HG02970 (cell line): ENCODE measurements at regions not wholly inside any gene's neighbourhood (a gene's known extent, or its start where the extent isn't known, plus 50 kb on each side); places are given as distances from the start of the nearest gene placed in this dataset.

Experiments used
- ATAC-seq: cut with Tn5 transposase; IDR thresholded peaks from one replicate; pipeline ENCODE4 v1.9.1; 2021; ENCODE audit warnings: mild to moderate bottlenecking, moderate library complexity, moderate number of reproducible peaks; ENCODE audit not compliant: unreplicated experiment, low FRiP score

- ATAC-seq: no peak
These were observed 78.8 kb upstream of the TENT5A start for GRCh38 chr6:81831274-81831673.

- ATAC-seq: no peak
These were observed 74.3 kb upstream of the TENT5A start for GRCh38 chr6:81826784-81827183.

GRCh38 chr6:81822568-81822967 is 70.1 kb upstream of the TENT5A start:
- ATAC-seq: no peak

- ATAC-seq: no peak
These were observed 69.0 kb upstream of the TENT5A start for GRCh38 chr6:81821449-81821848.

GRCh38 chr6:81820980-81821379 is 68.5 kb upstream of the TENT5A start:
- no peak for ATAC-seq

- ATAC-seq: no peak
These were observed 67.9 kb upstream of the TENT5A start for GRCh38 chr6:81820422-81820821.

- no peak for ATAC-seq
These were observed 67.3 kb upstream of the TENT5A start for GRCh38 chr6:81819767-81820166.

- ATAC-seq: no peak
These were observed 66.5 kb upstream of the TENT5A start for GRCh38 chr6:81818901-81819361.

- no peak for ATAC-seq
These were observed 63.9 kb upstream of the TENT5A start for GRCh38 chr6:81816380-81816779.

GRCh38 chr6:81814370-81815076 is 62.0 kb upstream of the TENT5A start:
- no peak for ATAC-seq

- ATAC-seq: no peak
These were observed 60.8 kb upstream of the TENT5A start for GRCh38 chr6:81813305-81813704.

- no peak for ATAC-seq
These were observed 59.9 kb upstream of the TENT5A start for GRCh38 chr6:81812401-81812800.

GRCh38 chr6:81808851-81809570 is 56.5 kb upstream of the TENT5A start:
- ATAC-seq: no peak

GRCh38 chr6:81806793-81807565 is 54.5 kb upstream of the TENT5A start:
- ATAC-seq: no peak

- no peak for ATAC-seq
These were observed 49.9 kb upstream of the TENT5A start for GRCh38 chr6:81802356-81802755.
